Caki2 (cell line): ENCODE measurements at regions not wholly inside any gene's neighbourhood (a gene's known extent, or its start where the extent isn't known, plus 50 kb on each side); places are given as distances from the start of the nearest gene placed in this dataset.

ENCODE experiments used
- DNase-seq: peaks from one replicate; pipeline ENCODE4 v3.0.0-alpha.2; 2015; ENCODE audit warnings: low read depth
- in situ Hi-C: cut with HindIII; loops from 2 replicates; pipeline ENCODE4 v1.10.0; 2016; ENCODE audit warnings: low sequenced_read_pairs, low pct_unique_long_range_greater_than_20kb, mixed read lengths

DNA sequence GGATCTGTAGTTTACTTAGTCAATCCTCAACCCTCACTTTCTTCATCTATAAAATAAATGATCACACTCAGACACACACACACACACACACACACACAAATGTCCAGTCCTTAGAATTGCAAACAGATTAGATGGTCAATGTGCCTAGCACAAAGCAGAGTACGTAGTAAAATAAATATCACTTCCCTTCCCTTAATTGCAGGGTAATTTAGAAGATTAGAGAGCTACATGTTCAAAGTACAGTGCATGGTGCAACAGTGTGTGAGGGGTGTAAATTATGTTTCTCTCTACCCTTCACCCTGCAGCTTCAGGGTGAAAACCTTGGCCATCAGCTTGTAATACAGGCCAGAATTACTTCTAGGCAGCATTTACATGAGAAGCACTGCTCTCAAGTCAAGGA is 187.0 kb upstream of the GHITM start:
- in situ Hi-C loops = no loop called here
- DNase-seq = no peak

DNA sequence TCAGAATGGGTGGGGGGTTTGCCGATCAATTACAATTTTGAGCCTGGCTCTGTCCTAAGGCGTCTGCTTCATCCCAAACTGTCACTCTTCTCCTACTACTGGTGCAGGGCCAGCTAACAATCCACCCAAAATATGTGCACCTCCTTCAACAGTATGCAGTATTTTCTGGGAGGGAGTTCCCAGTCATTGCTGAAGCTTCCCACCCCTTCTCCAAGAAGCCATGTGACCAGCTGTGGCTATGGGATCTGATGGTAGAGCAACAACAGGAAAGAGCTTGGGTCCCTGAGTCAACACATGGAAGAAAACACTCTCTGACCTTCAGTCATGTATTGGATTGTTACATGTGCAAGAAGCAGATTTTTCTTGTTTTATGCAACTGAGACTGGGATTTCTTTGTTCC is 185.7 kb upstream of the GHITM start:
- in situ Hi-C loops = no loop called here
- no peak for DNase-seq

GRCh38 chr10:83954193-83954799 is 185.0 kb upstream of the GHITM start:
- no peak for DNase-seq
- in situ Hi-C loops = no loop called here

DNA sequence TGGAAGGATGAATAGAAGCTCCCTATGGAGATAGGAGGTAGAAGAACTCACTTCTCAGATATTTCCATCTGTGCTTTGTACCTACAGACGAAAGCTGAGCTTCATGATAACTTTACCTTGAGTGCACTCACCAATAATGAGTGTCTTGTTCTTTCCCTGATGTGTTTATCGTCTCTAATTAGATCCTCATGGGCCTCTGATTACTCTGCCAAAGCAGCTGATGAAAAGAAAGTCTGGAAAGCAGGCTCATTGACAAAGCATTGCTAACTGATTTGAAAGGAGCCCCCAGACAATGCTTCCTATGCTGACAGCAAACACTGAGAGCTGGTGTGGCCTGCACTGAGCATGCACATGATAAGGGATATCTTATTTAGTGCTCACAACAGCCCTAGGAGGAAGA is 183.9 kb upstream of the GHITM start:
- in situ Hi-C loops = no loop called here
- no peak for DNase-seq

- in situ Hi-C loops = no loop called here
- no peak for DNase-seq
These were observed 182.0 kb upstream of the GHITM start for GRCh38 chr10:83957168-83957947.

- in situ Hi-C loops = no loop called here
- no peak for DNase-seq
These were observed 180.0 kb upstream of the GHITM start for GRCh38 chr10:83959328-83959727.

DNA sequence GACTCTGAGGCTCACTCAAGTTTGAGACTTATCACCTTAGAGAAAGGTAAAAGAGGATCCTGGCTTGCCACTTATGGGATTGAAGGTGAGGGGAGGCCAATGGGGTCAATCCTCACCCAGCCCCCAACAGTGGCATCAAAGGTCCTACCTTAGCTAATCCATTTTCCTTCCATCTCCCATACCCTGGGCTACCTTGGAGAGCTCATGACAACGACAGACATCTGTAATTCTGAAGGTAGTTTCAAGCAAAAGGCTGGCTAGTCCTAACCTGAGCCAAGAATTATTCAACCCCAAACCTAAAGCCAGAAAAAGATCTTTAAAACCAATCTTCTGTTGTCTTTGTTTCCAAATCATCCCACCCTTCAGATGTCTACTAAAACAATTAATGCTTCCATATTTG is 179.2 kb upstream of the GHITM start:
- in situ Hi-C loops = no loop called here

DNA sequence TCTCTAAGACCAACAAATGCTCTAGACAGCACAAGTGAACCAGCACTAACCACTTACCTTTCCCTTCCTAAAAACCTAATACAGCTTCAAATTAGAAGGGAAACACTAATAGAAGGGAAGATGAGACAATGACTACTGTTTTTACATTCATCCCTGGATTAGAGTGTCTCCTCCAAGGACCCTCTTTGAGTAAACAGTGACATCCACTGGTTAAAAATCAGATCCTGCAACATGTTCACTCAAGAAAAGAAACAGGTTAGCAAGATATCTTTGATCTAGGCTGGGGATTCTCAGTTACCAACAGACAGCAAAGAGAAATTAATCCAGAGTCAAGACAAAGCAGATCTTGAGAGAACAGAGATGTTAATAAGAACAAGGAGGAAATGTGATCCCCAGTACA is 177.7 kb upstream of the GHITM start:
- in situ Hi-C loops = no loop called here

More for the DNA sequence above, 179.2 kb upstream of the GHITM start:
- DNase-seq = no peak

GRCh38 chr10:83963446-83963845 is 175.9 kb upstream of the GHITM start:
- in situ Hi-C loops = no loop called here
- DNase-seq = no peak

More for the DNA sequence above, 177.7 kb upstream of the GHITM start:
- DNase-seq = no peak

DNA sequence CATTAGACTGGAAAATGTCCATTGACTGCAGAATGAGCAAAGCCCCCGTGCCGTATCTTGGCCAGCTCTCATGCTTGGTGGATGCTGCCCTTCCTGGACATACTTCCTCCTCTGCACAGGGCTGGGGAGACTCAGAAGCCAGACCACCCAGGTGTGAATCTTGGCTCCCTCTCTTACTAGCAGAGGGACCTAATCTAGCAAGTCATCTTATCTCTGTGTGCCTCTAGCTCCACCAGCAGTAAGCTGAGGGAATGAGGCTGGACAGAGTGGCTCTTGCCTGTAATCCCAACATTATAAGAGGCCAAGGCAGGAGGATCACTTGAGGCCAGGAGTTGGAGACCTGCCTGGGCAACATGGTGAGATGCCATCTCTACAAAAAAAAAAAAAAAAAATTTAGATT is 173.8 kb upstream of the GHITM start:
- DNase-seq = no peak
- in situ Hi-C loops = no loop called here

- in situ Hi-C loops = no loop called here
- DNase-seq = no peak
These were observed 171.3 kb upstream of the GHITM start for GRCh38 chr10:83968052-83968451.

- in situ Hi-C loops = no loop called here
- no peak for DNase-seq
These were observed 160.5 kb upstream of the GHITM start for GRCh38 chr10:83978681-83979383.

DNA sequence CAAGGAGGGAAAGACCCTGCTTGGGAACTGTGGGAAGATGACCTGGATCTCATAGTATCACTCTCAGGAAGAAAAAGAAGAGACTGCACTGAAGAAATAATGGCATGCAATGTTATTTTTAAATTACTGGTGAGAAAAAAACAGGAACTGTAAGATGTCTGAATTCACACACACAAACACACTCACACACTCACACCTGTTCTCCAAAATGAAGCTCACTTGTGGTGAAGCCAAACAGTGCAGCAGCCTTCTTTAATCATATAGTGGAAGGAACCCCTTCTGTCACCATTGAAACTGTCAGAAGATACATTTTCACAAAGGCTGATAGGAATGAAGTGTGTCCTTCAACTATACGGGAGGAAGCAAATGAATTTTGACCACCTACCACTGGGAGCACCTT is 156.5 kb upstream of the GHITM start:
- in situ Hi-C loops = no loop called here
- DNase-seq = no peak

DNA sequence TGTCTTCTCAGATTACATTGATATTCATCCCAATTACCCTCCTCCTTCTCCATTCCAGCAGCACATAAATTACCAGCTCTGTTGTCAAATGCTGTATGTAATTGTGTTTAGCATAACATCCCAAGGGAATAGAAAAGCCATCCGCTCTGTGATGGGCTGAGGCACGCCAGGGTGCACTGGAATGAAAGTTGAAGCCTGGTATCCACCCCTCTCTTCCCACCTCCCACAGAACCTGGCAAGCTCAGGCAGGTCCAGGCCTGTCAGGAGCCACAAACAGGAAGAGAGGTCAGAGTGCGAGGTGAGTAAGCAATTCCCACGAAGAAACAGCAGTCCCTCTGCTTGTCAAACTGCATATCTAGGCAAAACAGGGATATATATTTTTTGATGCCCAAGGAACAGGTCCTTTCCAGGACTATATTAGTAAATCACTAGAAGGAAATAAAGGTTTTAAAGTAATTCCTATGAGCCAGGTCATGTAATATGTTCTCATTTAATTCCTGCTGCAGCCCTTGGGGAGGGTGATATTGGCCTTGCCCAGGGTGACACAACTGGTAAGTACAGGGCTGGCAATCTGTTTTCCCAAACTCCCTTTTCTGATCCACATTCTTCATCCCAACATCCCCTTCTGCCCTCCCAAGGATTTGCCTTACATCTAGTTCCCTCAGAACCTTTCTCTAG is 155.6 kb upstream of the GHITM start:
- DNase-seq = peak; percentile 81
- in situ Hi-C loops = no loop called here

DNA sequence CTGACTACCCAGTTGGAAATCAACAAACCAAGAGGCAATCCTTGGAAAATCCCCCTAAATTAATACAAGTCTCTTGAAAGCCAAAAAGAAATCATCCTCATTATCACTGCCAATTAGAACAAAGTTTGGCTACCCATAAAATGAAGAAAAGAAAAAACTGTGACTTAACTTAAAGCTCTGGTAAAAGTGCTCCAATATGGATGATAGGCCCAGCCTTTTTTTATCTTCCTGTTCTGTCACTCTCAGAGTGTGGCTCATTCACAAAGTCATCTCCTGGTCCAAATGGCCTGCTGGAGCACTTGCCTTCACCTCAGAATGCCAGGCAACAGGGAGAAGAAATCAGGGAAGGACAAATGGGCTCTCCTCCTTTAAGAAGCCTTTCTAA is 155.1 kb upstream of the GHITM start:
- no peak for DNase-seq
- in situ Hi-C loops = no loop called here

- in situ Hi-C loops = no loop called here
- no peak for DNase-seq
These were observed 152.5 kb upstream of the GHITM start for GRCh38 chr10:83986800-83987199.

GRCh38 chr10:83987216-83987615 is 152.1 kb upstream of the GHITM start:
- in situ Hi-C loops = no loop called here
- no peak for DNase-seq

DNA sequence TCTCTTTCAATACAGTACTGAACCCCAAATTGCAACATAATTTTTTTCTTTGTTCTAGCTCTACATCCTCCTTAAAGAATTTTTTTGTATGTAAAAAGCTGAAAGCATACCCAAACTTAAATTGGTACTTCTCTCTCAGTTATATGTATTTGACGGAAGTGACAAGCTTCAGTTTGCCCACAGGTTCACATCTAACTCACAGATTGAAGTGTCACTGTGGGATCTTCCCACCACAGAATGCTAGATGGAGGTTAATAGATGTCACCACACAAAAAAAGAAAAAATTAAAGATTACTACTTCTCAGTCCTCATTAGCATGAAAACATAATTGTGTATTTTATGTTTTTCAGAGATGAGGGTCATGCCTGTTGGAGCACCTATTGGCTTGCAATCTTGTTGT is 150.9 kb upstream of the GHITM start:
- DNase-seq = no peak
- in situ Hi-C loops = no loop called here

GRCh38 chr10:83990126-83990525 is 149.2 kb upstream of the GHITM start:
- DNase-seq = no peak
- in situ Hi-C loops = no loop called here
